ENCODE measurements at regions not wholly inside any gene's neighbourhood (a gene's known extent, or its start where the extent isn't known, plus 50 kb on each side); places are given as distances from the start of the nearest gene placed in this dataset.

- Mint-ChIP-seq H3K4me1 (peaks cover 20 to 23% of the 10 kb centered on the region in 2 donors), H3K4me3 (peak overlapping the region; percentile 28), H3K36me3 (no peaks in the 10 kb centered on the region), H3K27ac (no peak overlapping the region), H3K9me3 (no peaks in the 10 kb centered on the region), H3K27me3 (ENCODE audit: low read depth in 2 of 2) (peaks cover 4 to 6% of the 10 kb centered on the region in 2 donors)
- 29% methylated on average over 14 of the region's 14 CpGs for WGBS (ENCODE audit: insufficient coverage)
- Histone ChIP-seq H3K27me3 (ENCODE audit: control insufficient read depth, insufficient read depth, low read length) (no peaks in the 10 kb centered on the region), H3K4me3 (ENCODE audit: low read length) (no peak overlapping the region), H3K27ac (ENCODE audit: low read length) (no peak overlapping the region), H3K36me3 (ENCODE audit: control insufficient read depth, insufficient read depth, low read length) (no peaks in the 10 kb centered on the region), H3K4me1 (ENCODE audit: control insufficient read depth, insufficient read depth, low read length) (peaks cover 21% of the 10 kb centered on the region), H3K9me3 (ENCODE audit: control insufficient read depth, insufficient read depth, low read length) (no peaks in the 10 kb centered on the region)
- DNase-seq = peak in 1 of 2 donors; percentile 67
- intact Hi-C loops (cut with micrococcal nuclease) = no loop called here
- peak; percentile 36 to 74 (median 42) for ATAC-seq
- TF ChIP-seq CTCF (IDR thresholded peaks at IDR 0.05) = no peak
These were observed 471.0 kb upstream of the PROK2 start for GRCh38 chr3:72255791-72256559.

GRCh38 chr3:72255191-72255590 lies 470.2 kb upstream of the PROK2 start:
- DNase-seq (no peak), ATAC-seq (no peak)
- no peaks in the 10 kb centered on the region for H3K27me3 ChIP-seq (ENCODE audit: control insufficient read depth, insufficient read depth, low read length)
- no peak for TF ChIP-seq CTCF (IDR thresholded peaks at IDR 0.05)
- H3K27ac Mint-ChIP-seq = no peak overlapping the region
- whole genome bisulfite sequencing (ENCODE audit: insufficient coverage) = 46% methylated on average over 2 of the region's 2 CpGs
- no peaks in the 10 kb centered on the region for H3K9me3 Mint-ChIP-seq
- peaks cover 4 to 5% of the 10 kb centered on the region in 2 donors for H3K27me3 Mint-ChIP-seq (ENCODE audit: low read depth in 2 of 2)
- H3K9me3 ChIP-seq (ENCODE audit: control insufficient read depth, insufficient read depth, low read length) = no peaks in the 10 kb centered on the region
- H3K4me1 ChIP-seq (ENCODE audit: control insufficient read depth, insufficient read depth, low read length) = peaks cover 21% of the 10 kb centered on the region
- H3K4me3 Mint-ChIP-seq = no peak overlapping the region
- H3K36me3 ChIP-seq (ENCODE audit: control insufficient read depth, insufficient read depth, low read length) = no peaks in the 10 kb centered on the region
- H3K4me1 Mint-ChIP-seq = peaks cover 20 to 23% of the 10 kb centered on the region in 2 donors
- no peak overlapping the region for H3K27ac ChIP-seq (ENCODE audit: low read length)
- H3K4me3 ChIP-seq (ENCODE audit: low read length) = no peak overlapping the region
- intact Hi-C loops (cut with micrococcal nuclease) = no loop called here
- H3K36me3 Mint-ChIP-seq = no peaks in the 10 kb centered on the region

- Mint-ChIP-seq H3K4me3 (no peak overlapping the region), H3K9me3 (no peaks in the 10 kb centered on the region), H3K4me1 (peaks cover 20 to 23% of the 10 kb centered on the region in 2 donors), H3K36me3 (no peaks in the 10 kb centered on the region), H3K27ac (no peak overlapping the region), H3K27me3 (ENCODE audit: low read depth in 2 of 2) (peaks cover 0 to 4% of the 10 kb centered on the region in 2 donors)
- Histone ChIP-seq H3K9me3 (ENCODE audit: control insufficient read depth, insufficient read depth, low read length) (no peaks in the 10 kb centered on the region), H3K4me1 (ENCODE audit: control insufficient read depth, insufficient read depth, low read length) (peaks cover 21% of the 10 kb centered on the region), H3K36me3 (ENCODE audit: control insufficient read depth, insufficient read depth, low read length) (no peaks in the 10 kb centered on the region), H3K4me3 (ENCODE audit: low read length) (no peak overlapping the region), H3K27ac (ENCODE audit: low read length) (no peak overlapping the region), H3K27me3 (ENCODE audit: control insufficient read depth, insufficient read depth, low read length) (no peaks in the 10 kb centered on the region)
- no peak for ATAC-seq
- TF ChIP-seq CTCF (IDR thresholded peaks at IDR 0.05) = no peak
- 100% methylated on average over 1 of the region's 2 CpGs for WGBS (ENCODE audit: insufficient coverage)
- intact Hi-C loops (cut with micrococcal nuclease) = no loop called here
- no peak for DNase-seq
These were observed 469.5 kb upstream of the PROK2 start for GRCh38 chr3:72254483-72254882.

- H3K27me3 ChIP-seq (ENCODE audit: control insufficient read depth, insufficient read depth, low read length) = no peaks in the 10 kb centered on the region
- H3K27me3 Mint-ChIP-seq (ENCODE audit: low read depth in 2 of 2) = peaks cover 0 to 4% of the 10 kb centered on the region in 2 donors
- no peaks in the 10 kb centered on the region for H3K36me3 Mint-ChIP-seq
- intact Hi-C loops (cut with micrococcal nuclease) = no loop called here
- H3K27ac ChIP-seq (ENCODE audit: low read length) = no peak overlapping the region
- DNase-seq (no peak), ATAC-seq (no peak)
- H3K4me3 Mint-ChIP-seq = no peak overlapping the region
- H3K4me1 ChIP-seq (ENCODE audit: control insufficient read depth, insufficient read depth, low read length) = peaks cover 2% of the 10 kb centered on the region
- H3K9me3 ChIP-seq (ENCODE audit: control insufficient read depth, insufficient read depth, low read length) = no peaks in the 10 kb centered on the region
- no peak overlapping the region for H3K4me3 ChIP-seq (ENCODE audit: low read length)
- no peaks in the 10 kb centered on the region for H3K36me3 ChIP-seq (ENCODE audit: control insufficient read depth, insufficient read depth, low read length)
- no peak for TF ChIP-seq CTCF (IDR thresholded peaks at IDR 0.05)
- H3K27ac Mint-ChIP-seq = no peak overlapping the region
- 100% methylated on average over 2 of the region's 2 CpGs for WGBS (ENCODE audit: insufficient coverage)
- H3K4me1 Mint-ChIP-seq = no peaks in the 10 kb centered on the region
- no peaks in the 10 kb centered on the region for H3K9me3 Mint-ChIP-seq
These were observed 465.8 kb upstream of the PROK2 start for GRCh38 chr3:72250725-72251124.
